ENCODE measurements at regions not wholly inside any gene's neighbourhood (a gene's known extent, or its start where the extent isn't known, plus 50 kb on each side); places are given as distances from the start of the nearest gene placed in this dataset.

- H3K4me3 ChIP-seq = no peak overlapping the region
- H3K36me3 ChIP-seq = no peaks in the 10 kb centered on the region
- DNase-seq = peak in 2 of 3 donors; percentile 64 to 75
- no peak overlapping the region for H3K27ac ChIP-seq
- no peaks in the 10 kb centered on the region for H3K27me3 ChIP-seq
- no peaks in the 10 kb centered on the region for H3K9me3 ChIP-seq
- H3K4me1 ChIP-seq = no peaks in the 10 kb centered on the region
- no peak for TF ChIP-seq POLR2A (IDR thresholded peaks at IDR 0.05)
- TF ChIP-seq CTCF (IDR thresholded peaks at IDR 0.05) = no peak
Measured at GRCh38 chr12:5377997-5378592, 53.8 kb upstream of the NTF3 start.

GRCh38 chr12:5379749-5380496 lies 52.0 kb upstream of the NTF3 start:
- H3K4me3 ChIP-seq = no peak overlapping the region
- no peaks in the 10 kb centered on the region for H3K27me3 ChIP-seq
- H3K4me1 ChIP-seq = no peaks in the 10 kb centered on the region
- TF ChIP-seq CTCF (IDR thresholded peaks at IDR 0.05) (no peak), POLR2A (IDR thresholded peaks at IDR 0.05) (no peak)
- H3K9me3 ChIP-seq = no peaks in the 10 kb centered on the region
- DNase-seq = no peak
- no peak overlapping the region for H3K27ac ChIP-seq
- no peaks in the 10 kb centered on the region for H3K36me3 ChIP-seq

Data from Peyer's patch (tissue), 4 donors.